ENCODE measurements at regions not wholly inside any gene's neighbourhood (a gene's known extent, or its start where the extent isn't known, plus 50 kb on each side); places are given as distances from the start of the nearest gene placed in this dataset.

- DNase-seq (ENCODE audit: low spot score): no peak
These were observed 140.2 kb downstream of the GMNC start for GRCh38 chr3:190722181-190722905.

GRCh38 chr3:190721330-190721729 is 141.2 kb downstream of the GMNC start:
- peak; percentile 4 for DNase-seq (ENCODE audit: low spot score)

- DNase-seq (ENCODE audit: low spot score): no peak
These were observed 143.8 kb downstream of the GMNC start for GRCh38 chr3:190718671-190719070.

- no peak for DNase-seq (ENCODE audit: low spot score)
These were observed 144.4 kb downstream of the GMNC start for GRCh38 chr3:190718097-190718496.

GRCh38 chr3:190716961-190717360 is 145.5 kb downstream of the GMNC start:
- DNase-seq (ENCODE audit: low spot score): no peak

- DNase-seq (ENCODE audit: low spot score): no peak
These were observed 146.3 kb downstream of the GMNC start for GRCh38 chr3:190716211-190716610.

GRCh38 chr3:190710723-190711122 is 151.8 kb downstream of the GMNC start:
- DNase-seq (ENCODE audit: low spot score): no peak

- no peak for DNase-seq (ENCODE audit: low spot score)
These were observed 153.1 kb downstream of the GMNC start for GRCh38 chr3:190709351-190709773.
